BJ (cell line): ENCODE measurements at regions not wholly inside any gene's neighbourhood (a gene's known extent, or its start where the extent isn't known, plus 50 kb on each side); places are given as distances from the start of the nearest gene placed in this dataset.
A peak's percentile ranks its signal among the peaks of the same experiment; 100 is the strongest.

Experiments used
- CTCF ChIA-PET: fragments of 350-600 bp; formaldehyde crosslinking; extraction: SDS; loops from one replicate; lab custom pipeline; 2021; ENCODE audit warnings: antibody characterized with exemption, inconsistent platforms; lab: Yijun Ruan, JAX
- POLR2A ChIA-PET: fragments of 300-600 bp; sonication (Branson Sonifier 250); formaldehyde crosslinking; extraction: SDS; loops from one replicate; lab custom pipeline; 2021; ENCODE audit warnings: antibody characterized with exemption; lab: Charles Lee
- DNase-seq: peaks from one replicate; pipeline ENCODE4 v3.0.0-alpha.2; 2011; ENCODE audit warnings: low read depth
- H3K27me3 ChIP-seq: 2 replicates; pipeline ENCODE4 v1.6.0; 2011; ENCODE audit warnings: low read length; ENCODE audit not compliant: control insufficient read depth, insufficient read depth
- H3K36me3 ChIP-seq: 2 replicates; pipeline ENCODE4 v1.5.1; 2011; ENCODE audit warnings: low read length; ENCODE audit not compliant: control insufficient read depth, insufficient read depth
- H3K4me3 ChIP-seq: 2 replicates; pipeline ENCODE4 v1.5.1; 2011; ENCODE audit warnings: low read depth, mild to moderate bottlenecking, control low read depth, low read length
- TF ChIP-seq, protein P1 (sequence below): IDR thresholded peaks from 2 replicates; pipeline ENCODE4 v1.5.1; 2011; ENCODE audit warnings: low read depth, mild to moderate bottlenecking, control low read depth, inconsistent platforms, low read length, moderate library complexity; ENCODE audit not compliant: insufficient read depth

DNA sequence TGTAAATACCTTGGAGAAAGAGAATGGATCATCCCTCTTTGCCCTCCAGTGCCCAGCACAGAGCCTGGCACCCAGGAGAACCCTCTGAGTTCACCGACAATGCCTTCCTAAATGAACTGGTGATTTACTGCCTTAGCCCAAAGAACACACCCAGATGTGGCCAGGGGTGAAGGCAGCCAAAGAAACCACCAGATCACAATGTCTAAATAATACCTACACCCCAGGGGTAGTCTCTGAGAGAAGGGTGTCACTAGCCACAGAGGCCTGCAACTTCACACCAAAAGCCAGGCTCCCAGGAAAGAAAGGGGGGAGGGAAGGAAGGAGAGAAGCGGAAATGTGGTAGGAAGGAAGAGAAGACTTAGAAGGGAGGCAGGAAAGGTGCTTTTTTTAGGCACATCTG, 65.7 kb downstream of the RPL27A start:
- POLR2A ChIA-PET, result no interaction called here
- no peak overlapping the region for H3K4me3 ChIP-seq

DNA sequence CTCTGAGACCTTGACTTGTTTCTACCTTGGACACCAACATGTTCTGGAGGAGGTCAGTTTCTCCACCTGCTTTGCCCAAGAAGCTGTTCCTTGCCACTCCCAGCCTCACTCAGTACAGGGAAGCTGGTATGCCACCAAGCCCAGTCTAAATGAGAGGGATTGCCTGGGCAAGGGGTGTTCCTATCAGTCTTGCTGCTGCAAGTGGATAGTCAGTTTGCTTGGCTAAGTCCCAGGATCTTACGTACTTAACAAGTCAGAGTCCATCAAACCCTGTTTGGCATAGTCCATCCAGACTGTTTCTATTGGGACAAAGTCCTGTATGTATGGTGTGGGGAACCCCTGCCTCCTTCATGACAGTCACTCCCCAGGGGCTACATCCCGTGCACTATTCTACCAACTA, 66.6 kb downstream of the RPL27A start:
- POLR2A ChIA-PET, result no interaction called here
- no peaks in the 10 kb centered on the region for H3K27me3 ChIP-seq
- CTCF ChIA-PET, result interaction anchor here (1.3 kb wide), 1 partner anchor 19 kb away, joined by 3 read pairs; no protein-coding TSS in a partner anchor
- H3K4me3 ChIP-seq, result no peak overlapping the region
- DNase-seq, result no peak
- TF ChIP-seq, protein P1, sequence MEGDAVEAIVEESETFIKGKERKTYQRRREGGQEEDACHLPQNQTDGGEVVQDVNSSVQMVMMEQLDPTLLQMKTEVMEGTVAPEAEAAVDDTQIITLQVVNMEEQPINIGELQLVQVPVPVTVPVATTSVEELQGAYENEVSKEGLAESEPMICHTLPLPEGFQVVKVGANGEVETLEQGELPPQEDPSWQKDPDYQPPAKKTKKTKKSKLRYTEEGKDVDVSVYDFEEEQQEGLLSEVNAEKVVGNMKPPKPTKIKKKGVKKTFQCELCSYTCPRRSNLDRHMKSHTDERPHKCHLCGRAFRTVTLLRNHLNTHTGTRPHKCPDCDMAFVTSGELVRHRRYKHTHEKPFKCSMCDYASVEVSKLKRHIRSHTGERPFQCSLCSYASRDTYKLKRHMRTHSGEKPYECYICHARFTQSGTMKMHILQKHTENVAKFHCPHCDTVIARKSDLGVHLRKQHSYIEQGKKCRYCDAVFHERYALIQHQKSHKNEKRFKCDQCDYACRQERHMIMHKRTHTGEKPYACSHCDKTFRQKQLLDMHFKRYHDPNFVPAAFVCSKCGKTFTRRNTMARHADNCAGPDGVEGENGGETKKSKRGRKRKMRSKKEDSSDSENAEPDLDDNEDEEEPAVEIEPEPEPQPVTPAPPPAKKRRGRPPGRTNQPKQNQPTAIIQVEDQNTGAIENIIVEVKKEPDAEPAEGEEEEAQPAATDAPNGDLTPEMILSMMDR, result no peak
- peaks cover 20% of the 10 kb centered on the region for H3K36me3 ChIP-seq

More for the DNA sequence above, 65.7 kb downstream of the RPL27A start:
- CTCF ChIA-PET, result no interaction called here
- DNase-seq, result no peak
- Histone ChIP-seq H3K36me3 (peaks cover 20% of the 10 kb centered on the region), H3K27me3 (no peaks in the 10 kb centered on the region)
- TF ChIP-seq, protein P1, result no peak

DNA sequence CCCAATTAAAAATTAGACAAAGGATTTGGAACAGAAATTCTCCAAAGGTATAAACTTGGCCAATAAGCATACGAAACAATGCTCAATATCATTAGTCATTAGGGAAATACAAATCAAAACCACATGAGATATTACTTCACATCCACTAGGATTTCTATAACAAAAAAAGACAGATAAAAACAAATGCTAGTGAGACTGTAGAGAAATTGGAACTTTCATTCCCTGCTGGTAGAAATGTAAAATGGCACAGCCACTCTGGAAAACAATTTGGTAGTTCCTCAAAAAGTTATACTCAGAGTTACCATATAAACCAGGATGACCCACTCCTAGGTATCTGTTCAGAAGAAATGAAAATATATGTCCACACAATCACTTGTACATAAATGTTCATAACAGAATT, 71.6 kb downstream of the RPL27A start:
- no peak for DNase-seq
- ChIA-PET POLR2A (no interaction called here), CTCF (interaction anchor here (1.0 kb wide), 1 partner anchor 8 kb away, joined by 4 read pairs; no protein-coding TSS in a partner anchor)

DNA sequence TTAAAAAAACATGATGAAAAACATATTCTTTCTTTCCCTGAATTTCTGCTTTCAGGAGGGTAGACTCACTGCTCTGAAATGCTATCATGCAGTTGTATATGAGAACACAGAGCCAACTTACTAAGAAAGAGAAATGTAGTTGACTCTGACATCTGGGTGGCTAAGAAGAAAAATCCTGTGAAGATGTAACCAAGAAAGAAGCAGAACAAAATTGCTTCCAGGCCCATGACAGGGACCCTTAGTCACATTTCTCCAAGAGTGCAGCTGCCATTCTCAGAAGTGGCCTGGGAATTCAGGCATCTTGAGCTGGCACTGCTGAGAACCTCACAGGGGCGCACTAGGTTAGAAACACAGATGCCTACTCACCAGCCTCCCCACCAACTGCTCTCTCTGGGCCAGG, 73.6 kb downstream of the RPL27A start:
- ChIA-PET POLR2A (no interaction called here), CTCF (interaction anchor here (0.6 kb wide), 1 partner anchor 81 kb away, joined by 5 read pairs; no protein-coding TSS in a partner anchor)
- DNase-seq, result no peak
- Histone ChIP-seq H3K36me3 (no peaks in the 10 kb centered on the region), H3K27me3 (no peaks in the 10 kb centered on the region), H3K4me3 (no peak overlapping the region)
- TF ChIP-seq, protein P1, result no peak

More for the DNA sequence above, 71.6 kb downstream of the RPL27A start:
- TF ChIP-seq, protein P1, result peak; percentile 31; the same call in 1 of the 2 replicates
- peaks cover 11% of the 10 kb centered on the region for H3K36me3 ChIP-seq
- H3K27me3 ChIP-seq, result no peaks in the 10 kb centered on the region
- no peak overlapping the region for H3K4me3 ChIP-seq

DNA sequence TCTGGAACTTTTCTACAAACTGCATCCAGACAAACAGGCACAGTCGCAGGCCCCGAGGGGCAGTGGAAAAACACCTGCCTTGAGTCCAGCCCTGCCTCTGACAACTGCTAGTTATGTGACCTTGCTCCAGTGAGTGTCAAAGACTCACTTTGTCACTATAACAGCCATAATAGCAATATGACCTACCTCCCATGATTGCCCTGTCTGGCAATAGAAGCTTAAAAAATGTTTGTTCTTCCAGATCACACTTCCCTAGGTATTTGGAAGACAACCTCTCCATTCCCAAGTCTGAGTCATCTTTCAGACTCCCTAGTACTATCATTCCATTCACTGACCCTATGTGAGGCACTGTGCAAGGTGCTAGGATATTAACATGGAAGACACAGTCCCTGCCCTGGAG, 74.5 kb downstream of the RPL27A start:
- Histone ChIP-seq H3K36me3 (no peaks in the 10 kb centered on the region), H3K4me3 (no peak overlapping the region), H3K27me3 (no peaks in the 10 kb centered on the region)
- POLR2A ChIA-PET, result interaction anchor here (1.0 kb wide), 1 partner anchor 38 kb away, joined by 6 read pairs; no protein-coding TSS in a partner anchor
- no peak for DNase-seq
- TF ChIP-seq, protein P1, result no peak
- CTCF ChIA-PET, result interaction anchor here (0.8 kb wide), 1 partner anchor 11 kb away, joined by 3 read pairs; no protein-coding TSS in a partner anchor
